ENCODE measurements at regions not wholly inside any gene's neighbourhood (a gene's known extent, or its start where the extent isn't known, plus 50 kb on each side); places are given as distances from the start of the nearest gene placed in this dataset.
"Not testable (repeated sequence)": the region's sequence is repeated elsewhere in the genome, so short reads cannot be mapped to it uniquely, and the experiment has no call there.

- DNase-seq, result no peak
Observed at GRCh38 chr5:51034222-51034901, 348.9 kb upstream of the ISL1 start.

DNA sequence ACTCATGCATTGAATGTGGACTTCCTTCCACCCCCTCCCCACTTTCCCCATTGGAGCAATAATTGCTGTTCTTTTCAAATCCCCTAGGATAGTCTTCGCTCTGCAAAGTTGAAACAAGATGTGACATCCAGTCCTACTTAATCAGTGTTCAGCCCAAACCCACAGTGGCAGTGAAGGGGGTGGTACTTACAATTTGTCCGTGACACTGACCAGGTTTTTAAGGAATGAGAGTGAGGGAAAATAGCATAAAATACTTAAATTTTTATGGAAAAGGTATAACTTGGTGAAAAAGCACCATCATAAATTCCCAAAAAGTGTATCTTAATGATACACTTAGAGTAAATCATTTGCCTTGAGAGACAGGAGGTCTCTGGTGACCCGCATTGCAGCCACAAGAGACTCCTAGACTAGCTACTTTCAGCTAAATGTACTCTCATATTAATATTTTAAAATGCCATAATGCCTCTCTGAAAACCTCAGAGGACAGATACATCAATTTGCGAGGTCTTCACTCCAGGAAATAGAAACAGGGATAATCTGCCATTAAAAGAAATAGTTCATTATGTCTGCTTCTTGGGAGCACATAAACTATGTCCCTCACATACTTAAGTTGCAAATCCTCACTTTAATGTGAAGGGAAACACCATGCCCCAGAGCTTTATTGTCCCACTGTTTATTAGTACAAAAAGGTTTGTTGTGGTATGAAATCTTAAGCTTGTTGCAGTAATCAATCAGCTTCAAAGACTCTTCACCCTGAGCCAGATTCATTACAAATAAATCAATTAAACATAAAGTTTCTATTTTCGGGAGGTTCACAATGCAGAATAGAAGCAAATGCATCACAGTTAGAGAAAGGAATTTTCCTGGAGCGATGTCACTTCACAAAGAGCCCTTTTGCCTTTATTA lies 343.6 kb upstream of the ISL1 start:
- no peak for DNase-seq

DNA sequence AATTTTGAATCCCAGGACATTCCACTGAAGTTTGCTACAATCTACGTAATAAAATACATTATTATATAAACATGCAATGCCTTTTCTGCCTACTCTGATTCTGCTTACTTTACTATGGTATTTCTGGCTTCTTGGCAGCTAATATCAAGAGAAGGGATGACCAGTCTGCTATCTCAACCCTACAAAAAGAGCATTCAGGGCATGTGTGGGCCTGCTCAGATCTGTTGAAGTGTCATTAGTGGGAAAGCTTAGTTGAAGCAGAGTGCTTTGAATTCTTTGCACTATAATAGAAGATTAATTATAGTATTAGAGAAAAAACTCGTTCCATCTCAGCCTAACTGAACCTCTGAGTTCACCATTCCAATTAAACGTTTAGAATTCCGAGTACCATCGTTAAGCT lies 339.5 kb upstream of the ISL1 start:
- DNase-seq, result no peak

DNA sequence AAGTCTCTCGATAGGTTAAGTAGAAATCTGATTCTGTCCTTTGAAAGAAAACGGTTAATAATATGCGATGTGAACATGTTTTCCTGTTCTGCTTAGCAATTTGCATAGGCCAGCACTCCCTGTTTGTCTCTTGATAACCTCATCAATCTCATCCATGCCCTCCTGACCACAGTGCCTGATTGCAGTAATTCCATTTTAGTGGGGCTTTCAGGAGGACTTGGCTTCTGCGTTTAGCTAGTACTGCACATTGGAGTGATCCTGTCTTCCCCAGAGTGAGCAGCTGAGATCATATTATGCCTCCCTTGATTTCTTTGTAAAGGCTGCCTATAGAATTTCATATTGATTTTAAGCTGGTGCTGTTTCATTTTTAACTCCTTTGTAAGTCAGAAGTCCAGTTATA lies 335.9 kb upstream of the ISL1 start:
- DNase-seq, result no peak

- DNase-seq, result no peak
Observed at GRCh38 chr5:51053361-51053760, 329.9 kb upstream of the ISL1 start.

- no peak for DNase-seq
Observed at GRCh38 chr5:51060953-51061352, 322.3 kb upstream of the ISL1 start.

DNA sequence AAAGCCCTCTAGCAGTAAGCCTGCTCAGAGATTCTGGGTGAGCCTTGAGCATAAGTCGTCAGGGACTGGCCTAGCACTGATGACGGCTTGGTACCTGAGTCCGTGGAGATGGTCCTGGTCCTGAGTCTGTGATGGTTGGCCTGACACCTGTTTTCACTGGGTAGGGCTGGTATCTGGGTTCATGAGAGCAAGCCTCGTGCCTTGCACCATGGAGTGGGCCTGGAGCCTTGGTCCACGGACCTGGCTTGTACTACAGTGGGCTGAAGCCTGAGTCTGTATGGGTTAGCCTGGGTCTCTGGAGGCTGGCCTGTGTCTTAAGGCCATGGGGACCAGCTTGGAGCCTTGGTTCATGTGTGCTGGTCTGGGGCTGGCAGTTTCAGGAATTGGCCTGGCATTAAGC lies 310.3 kb upstream of the ISL1 start:
- no peak for DNase-seq

- DNase-seq, result no peak
Observed at GRCh38 chr5:51082741-51083140, 300.5 kb upstream of the ISL1 start.

GRCh38 chr5:51091816-51092215 lies 291.4 kb upstream of the ISL1 start:
- no peak for DNase-seq

DNA sequence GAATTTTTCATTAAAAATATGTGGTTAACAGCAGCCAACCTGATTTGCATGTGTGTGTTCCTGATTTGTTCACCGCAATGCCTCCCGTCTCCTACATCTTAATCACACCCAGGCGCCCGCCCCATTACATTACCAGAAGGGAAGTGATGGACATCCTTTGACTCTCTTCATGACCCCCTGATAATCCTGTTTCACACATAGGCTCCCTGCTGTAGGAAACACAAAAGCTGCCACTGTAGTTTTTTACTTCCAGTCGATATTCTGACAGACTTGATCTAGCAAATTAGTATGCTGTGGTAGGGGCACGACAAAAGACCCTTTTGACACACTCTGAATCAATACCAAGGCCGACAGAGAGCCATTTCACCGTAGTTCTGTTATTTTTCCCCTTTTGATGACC lies 287.8 kb upstream of the ISL1 start:
- no peak for DNase-seq

DNA sequence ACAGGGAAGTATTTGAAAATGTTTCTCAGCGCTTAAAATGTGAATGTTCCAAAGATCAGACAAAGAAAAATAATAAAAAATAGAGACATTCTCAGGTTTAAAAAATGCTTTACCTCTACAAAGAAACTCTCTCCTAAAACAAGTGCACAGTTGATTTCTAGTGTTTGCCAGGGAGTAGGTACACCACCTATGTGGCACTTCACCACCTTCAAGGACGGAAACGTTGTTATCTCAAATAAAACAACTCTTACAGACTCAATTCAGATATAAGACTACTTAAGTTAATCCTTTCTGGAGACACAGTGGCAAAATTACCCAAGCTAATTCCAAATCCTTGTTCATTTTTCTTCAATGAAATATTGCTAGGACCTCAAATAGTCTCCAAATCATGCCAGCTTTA lies 286.4 kb upstream of the ISL1 start:
- no peak for DNase-seq

- no peak for DNase-seq
Observed at GRCh38 chr5:51099173-51099853, 283.9 kb upstream of the ISL1 start.

- no peak for DNase-seq
Observed at GRCh38 chr5:51104556-51104955, 278.7 kb upstream of the ISL1 start.

GRCh38 chr5:51109786-51110410 lies 273.4 kb upstream of the ISL1 start:
- DNase-seq, result no peak

- no peak for DNase-seq
Observed at GRCh38 chr5:51131266-51131665, 252.0 kb upstream of the ISL1 start.

DNA sequence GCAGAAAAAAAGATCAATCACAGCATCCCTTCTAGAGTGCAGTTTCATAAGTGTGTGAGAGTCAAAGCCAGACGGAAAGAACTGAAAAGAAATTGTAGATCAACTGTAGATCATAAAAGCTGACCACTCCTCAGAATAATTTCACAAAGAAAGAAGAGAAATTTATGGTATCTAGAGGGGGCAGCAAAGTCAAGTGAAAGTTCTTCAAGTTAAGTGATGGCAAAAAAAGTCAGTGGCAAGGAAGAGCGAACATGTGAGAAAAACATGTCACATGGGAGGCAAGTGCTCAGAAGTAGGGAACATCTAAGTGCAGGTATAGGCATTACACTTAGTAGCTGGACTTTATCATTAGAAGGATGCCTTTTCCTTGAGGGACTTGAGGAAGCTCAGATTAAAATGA lies 245.1 kb upstream of the ISL1 start:
- no peak for DNase-seq

- no peak for DNase-seq
Observed at GRCh38 chr5:51148437-51148836, 234.8 kb upstream of the ISL1 start.

GRCh38 chr5:51156222-51156621 lies 227.0 kb upstream of the ISL1 start:
- no peak for DNase-seq

- no peak for DNase-seq
Observed at GRCh38 chr5:51156838-51157237, 226.4 kb upstream of the ISL1 start.

GRCh38 chr5:51159164-51159563 lies 224.1 kb upstream of the ISL1 start:
- DNase-seq, result no peak

- DNase-seq, result no peak
Observed at GRCh38 chr5:51159606-51160005, 223.6 kb upstream of the ISL1 start.

DNA sequence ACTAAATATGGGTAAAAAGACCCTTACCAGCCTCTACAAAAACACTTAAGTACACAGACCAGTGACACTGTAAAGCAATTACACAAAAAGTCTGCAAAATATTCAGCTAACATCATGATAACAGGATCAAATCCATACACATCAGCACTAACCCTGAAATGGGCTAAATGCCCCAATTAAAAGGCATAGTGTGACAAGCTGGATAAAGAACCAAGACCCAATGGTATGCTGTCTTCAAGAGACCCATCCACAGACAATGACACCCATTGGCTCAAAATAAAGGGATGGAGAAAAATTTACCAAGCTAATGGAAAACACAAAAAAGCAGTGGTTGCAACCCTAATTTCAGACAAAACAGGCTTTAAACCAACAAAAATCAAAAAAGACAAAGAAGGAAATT lies 221.0 kb upstream of the ISL1 start:
- no peak for DNase-seq

GRCh38 chr5:51165621-51166020 lies 217.6 kb upstream of the ISL1 start:
- not testable (repeated sequence) for DNase-seq
